ENCODE measurements at regions not wholly inside any gene's neighbourhood (a gene's known extent, or its start where the extent isn't known, plus 50 kb on each side); places are given as distances from the start of the nearest gene placed in this dataset.

- no peak for DNase-seq
Observed at GRCh38 chr10:131585761-131586160, 274.2 kb upstream of the TCERG1L start.

- no peak for DNase-seq
Observed at GRCh38 chr10:131586958-131587357, 275.4 kb upstream of the TCERG1L start.

GRCh38 chr10:131587976-131588680 lies 276.6 kb upstream of the TCERG1L start:
- DNase-seq: no peak

- no peak for DNase-seq
Observed at GRCh38 chr10:131588704-131589220, 277.2 kb upstream of the TCERG1L start.

GRCh38 chr10:131590567-131590966 lies 279.0 kb upstream of the TCERG1L start:
- DNase-seq: no peak

GRCh38 chr10:131591936-131592335 lies 280.4 kb upstream of the TCERG1L start:
- no peak for DNase-seq

- no peak for DNase-seq
Observed at GRCh38 chr10:131609176-131609575, 291.6 kb upstream of the PPP2R2D start.

GRCh38 chr10:131615150-131615549 lies 285.7 kb upstream of the PPP2R2D start:
- DNase-seq: no peak

- no peak for DNase-seq
Observed at GRCh38 chr10:131616040-131616439, 284.8 kb upstream of the PPP2R2D start.

GRCh38 chr10:131617113-131617858 lies 283.5 kb upstream of the PPP2R2D start:
- DNase-seq: no peak

GRCh38 chr10:131618587-131619267 lies 282.1 kb upstream of the PPP2R2D start:
- DNase-seq: no peak

GRCh38 chr10:131620314-131620713 lies 280.5 kb upstream of the PPP2R2D start:
- DNase-seq: no peak

- no peak for DNase-seq
Observed at GRCh38 chr10:131620904-131621303, 279.9 kb upstream of the PPP2R2D start.

GRCh38 chr10:131621784-131622624 lies 278.8 kb upstream of the PPP2R2D start:
- DNase-seq: no peak

- no peak for DNase-seq
Observed at GRCh38 chr10:131625041-131625440, 275.8 kb upstream of the PPP2R2D start.

- no peak for DNase-seq
Observed at GRCh38 chr10:131626274-131626673, 274.5 kb upstream of the PPP2R2D start.

GRCh38 chr10:131629026-131629770 lies 271.6 kb upstream of the PPP2R2D start:
- no peak for DNase-seq

GRCh38 chr10:131630772-131631258 lies 270.0 kb upstream of the PPP2R2D start:
- no peak for DNase-seq

GRCh38 chr10:131631619-131632018 lies 269.2 kb upstream of the PPP2R2D start:
- DNase-seq: no peak

- DNase-seq: peak; percentile 27
Observed at GRCh38 chr10:131635564-131636015, 265.2 kb upstream of the PPP2R2D start.

GRCh38 chr10:131636116-131636515 lies 264.7 kb upstream of the PPP2R2D start:
- no peak for DNase-seq

Measured in activated CD4-positive, alpha-beta T cell treated with anti-CD3 and anti-CD28 coated beads, Interleukin-2, amount 50 U/mL, for 16 hours (primary cell).